Ovary (tissue), 7 donors: ENCODE measurements at regions not wholly inside any gene's neighbourhood (a gene's known extent, or its start where the extent isn't known, plus 50 kb on each side); places are given as distances from the start of the nearest gene placed in this dataset.
"Not testable (repeated sequence)": the region's sequence is repeated elsewhere in the genome, so short reads cannot be mapped to it uniquely, and the experiment has no call there.

Experiments used
- DNase-seq, 5 donors: peaks; one replicate each; pipeline ENCODE4 v3.0.0-alpha.2; 2019 to 2020
- H3K27ac ChIP-seq, 2 donors: fragments of 200-600 bp; one replicate each; pipeline versions ENCODE4 v1.5.1 to v1.8.0; 2019 to 2022
- H3K27me3 ChIP-seq: fragments of 200-600 bp; one replicate; pipeline ENCODE4 v1.8.0; 2022
- H3K36me3 ChIP-seq: fragments of 200-600 bp; sonication (generic); one replicate; pipeline ENCODE4 v1.5.1; 2019
- H3K4me1 ChIP-seq: one replicate; pipeline ENCODE4 v1.8.1; 2013; ENCODE audit warnings: mild to moderate bottlenecking, moderate library complexity; ENCODE audit not compliant: insufficient read depth
- H3K4me3 ChIP-seq: fragments of 200-600 bp; sonication (generic); one replicate; pipeline ENCODE4 v1.5.1; 2017
- H3K9me3 ChIP-seq, 2 donors: fragments of 200-600 bp in 1 of 2; sonication (generic) in 1 of 2; one replicate each; pipeline versions ENCODE4 v1.5.1 to v1.8.1; 2013 to 2019; ENCODE audit warnings: mild to moderate bottlenecking in 1 of 2, moderate library complexity in 1 of 2
- EP300 ChIP-seq: sonication (generic); formaldehyde crosslinking; IDR thresholded peaks from one replicate; pipeline ENCODE4 v1.6.1; 2017; ENCODE audit warnings: antibody characterized with exemption
- POLR2A ChIP-seq: fragments of 450-650 bp; IDR thresholded peaks from one replicate; pipeline ENCODE4 v1.6.1; 2017; ENCODE audit warnings: antibody characterized with exemption, mild to moderate bottlenecking, moderate library complexity
- WGBS, 3 donors: extraction: QIAGEN DNeasy Blood & Tissue Kit in 1 of 3; methylation state at CpG; one replicate each; pipeline versions ENCODE4 v1.1.5 to v1.1.7; 2013 to 2017; 5-methylcytosine and 5-hydroxymethylcytosine counted together
- intact Hi-C, 4 donors: fragments of 100-400 bp; cut with DNase I; formaldehyde crosslinking; loops; one replicate each; pipeline versions ENCODE4 v1.11.0 to v1.15.1; 2022 to 2023
- TF ChIP-seq, protein P1 (sequence below), 3 donors: fragments of 450-650 bp in 2 of 3; fragments of 200-600 bp in 1 of 3; IDR thresholded peaks; one replicate each; pipeline versions ENCODE4 v1.5.1 to v1.8.0; 2016 to 2022; ENCODE audit warnings: antibody characterized with exemption in 3 of 3, mild to moderate bottlenecking in 1 of 3
- donor health status: DM: no; HTN: no; CAD: no; lungs with moderate emphysema.
- donor health status: DM: no; HTN: no; CAD: no.
- donor health status: Bipolar disorder and iron deficiency.
- donor health status: DM: no; HTN: no; CAD: no.
- donor health status: DM: yes; HTN: yes; CAD: no.

DNA sequence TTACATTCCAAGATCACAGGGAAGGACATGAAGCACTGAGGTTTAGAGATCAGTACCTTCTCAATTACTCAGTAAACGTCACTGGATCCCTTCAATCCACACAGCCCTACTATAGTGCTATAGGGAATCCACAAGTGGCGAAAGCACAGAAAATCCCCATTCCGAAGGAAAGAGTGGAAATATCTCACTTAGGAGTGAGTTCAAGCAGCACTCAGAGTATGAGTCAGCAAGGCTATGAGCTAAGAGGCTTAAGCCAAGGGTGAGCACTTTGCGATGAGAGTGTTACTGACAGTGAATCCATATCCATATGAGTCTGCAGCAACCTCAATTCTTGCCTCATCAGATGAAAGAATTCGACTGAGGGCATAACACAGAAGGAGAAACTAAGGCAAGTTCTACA, 165.1 kb downstream of the VSIG4 start:
- Histone ChIP-seq H3K36me3 (no peaks in the 10 kb centered on the region), H3K27me3 (no peaks in the 10 kb centered on the region), H3K27ac (no peak overlapping the region), H3K4me1 (no peaks in the 10 kb centered on the region), H3K4me3 (no peak overlapping the region), H3K9me3 (no peaks in the 10 kb centered on the region)
- TF ChIP-seq, protein P1, sequence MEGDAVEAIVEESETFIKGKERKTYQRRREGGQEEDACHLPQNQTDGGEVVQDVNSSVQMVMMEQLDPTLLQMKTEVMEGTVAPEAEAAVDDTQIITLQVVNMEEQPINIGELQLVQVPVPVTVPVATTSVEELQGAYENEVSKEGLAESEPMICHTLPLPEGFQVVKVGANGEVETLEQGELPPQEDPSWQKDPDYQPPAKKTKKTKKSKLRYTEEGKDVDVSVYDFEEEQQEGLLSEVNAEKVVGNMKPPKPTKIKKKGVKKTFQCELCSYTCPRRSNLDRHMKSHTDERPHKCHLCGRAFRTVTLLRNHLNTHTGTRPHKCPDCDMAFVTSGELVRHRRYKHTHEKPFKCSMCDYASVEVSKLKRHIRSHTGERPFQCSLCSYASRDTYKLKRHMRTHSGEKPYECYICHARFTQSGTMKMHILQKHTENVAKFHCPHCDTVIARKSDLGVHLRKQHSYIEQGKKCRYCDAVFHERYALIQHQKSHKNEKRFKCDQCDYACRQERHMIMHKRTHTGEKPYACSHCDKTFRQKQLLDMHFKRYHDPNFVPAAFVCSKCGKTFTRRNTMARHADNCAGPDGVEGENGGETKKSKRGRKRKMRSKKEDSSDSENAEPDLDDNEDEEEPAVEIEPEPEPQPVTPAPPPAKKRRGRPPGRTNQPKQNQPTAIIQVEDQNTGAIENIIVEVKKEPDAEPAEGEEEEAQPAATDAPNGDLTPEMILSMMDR (IDR thresholded peaks at IDR 0.05) = no peak
- TF ChIP-seq POLR2A (no peak), EP300 (no peak)
- no peak for DNase-seq
- intact Hi-C loops = loop anchor here in 1 of 4 donors (10.0 kb wide), 1 partner anchor 1480 kb away; the partner anchor contains the start of gene MTMR8
- WGBS, 3 donors = 65 to 76% (median 71%) methylated on average over 5 of the region's 5 CpGs

DNA sequence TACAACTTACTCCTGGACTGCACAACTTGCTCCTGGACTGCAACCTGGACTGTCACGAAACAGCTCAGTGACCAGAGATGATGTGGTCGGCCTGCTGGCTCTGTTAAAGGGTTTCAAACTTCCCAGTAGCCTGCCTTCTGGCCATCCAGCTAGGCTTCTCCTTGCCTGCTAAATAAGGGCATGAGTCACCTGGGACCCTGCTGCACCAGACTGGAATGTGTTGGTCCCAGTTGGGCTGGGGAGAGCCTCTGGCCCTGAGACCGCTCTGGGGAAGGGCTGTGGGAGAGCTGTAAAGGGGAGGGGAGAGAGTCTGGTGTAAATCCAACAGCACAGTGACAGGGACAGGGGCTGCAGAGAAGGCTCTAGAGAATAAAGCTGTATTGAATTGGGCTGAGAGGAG, 165.8 kb downstream of the VSIG4 start:
- intact Hi-C loops = loop anchor here in 1 of 4 donors (10.0 kb wide), 1 partner anchor 1479 kb away; the partner anchor contains the start of gene MTMR8
- Histone ChIP-seq H3K4me3 (no peak overlapping the region), H3K27ac (no peak overlapping the region), H3K36me3 (no peaks in the 10 kb centered on the region), H3K27me3 (no peaks in the 10 kb centered on the region), H3K4me1 (no peaks in the 10 kb centered on the region), H3K9me3 (no peaks in the 10 kb centered on the region)
- TF ChIP-seq, protein P1 (IDR thresholded peaks at IDR 0.05) = no peak
- no peak for TF ChIP-seq POLR2A
- TF ChIP-seq EP300 = no peak
- WGBS, 3 donors = 37 to 54% (median 47%) methylated on average over 3 of the region's 3 CpGs
- DNase-seq = no peak

DNA sequence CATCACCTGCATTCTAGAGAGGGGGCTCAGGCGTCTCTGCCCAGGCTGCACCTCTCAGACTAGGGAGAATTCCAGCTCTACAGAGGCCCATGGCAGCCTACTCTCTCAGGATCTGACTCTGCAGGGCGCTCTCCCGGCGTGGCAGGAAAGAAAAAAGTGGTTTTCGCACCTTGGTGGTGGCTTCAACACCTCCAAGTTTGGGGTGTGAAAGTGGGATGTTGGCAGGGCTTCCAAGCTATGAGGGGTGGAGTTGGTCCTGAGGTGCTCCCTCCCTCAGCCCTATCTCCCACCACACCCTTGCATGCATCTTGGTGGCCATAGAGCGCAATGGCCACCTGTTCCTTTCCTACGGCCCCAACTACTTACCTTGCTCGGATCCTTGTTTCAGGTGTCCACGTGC, 166.5 kb downstream of the VSIG4 start:
- no peak for DNase-seq
- Histone ChIP-seq H3K36me3 (no peaks in the 10 kb centered on the region), H3K9me3 (no peaks in the 10 kb centered on the region), H3K4me3 (no peak overlapping the region), H3K27ac (no peak overlapping the region), H3K27me3 (no peaks in the 10 kb centered on the region), H3K4me1 (no peaks in the 10 kb centered on the region)
- intact Hi-C loops = loop anchor here in 1 of 4 donors (10.0 kb wide), 1 partner anchor 1479 kb away; the partner anchor contains the start of gene MTMR8
- 71 to 78% (median 73%) methylated on average over 9 of the region's 9 CpGs for WGBS, 3 donors
- TF ChIP-seq, protein P1 (IDR thresholded peaks at IDR 0.05) = no peak
- TF ChIP-seq EP300 (no peak), POLR2A (no peak)

DNA sequence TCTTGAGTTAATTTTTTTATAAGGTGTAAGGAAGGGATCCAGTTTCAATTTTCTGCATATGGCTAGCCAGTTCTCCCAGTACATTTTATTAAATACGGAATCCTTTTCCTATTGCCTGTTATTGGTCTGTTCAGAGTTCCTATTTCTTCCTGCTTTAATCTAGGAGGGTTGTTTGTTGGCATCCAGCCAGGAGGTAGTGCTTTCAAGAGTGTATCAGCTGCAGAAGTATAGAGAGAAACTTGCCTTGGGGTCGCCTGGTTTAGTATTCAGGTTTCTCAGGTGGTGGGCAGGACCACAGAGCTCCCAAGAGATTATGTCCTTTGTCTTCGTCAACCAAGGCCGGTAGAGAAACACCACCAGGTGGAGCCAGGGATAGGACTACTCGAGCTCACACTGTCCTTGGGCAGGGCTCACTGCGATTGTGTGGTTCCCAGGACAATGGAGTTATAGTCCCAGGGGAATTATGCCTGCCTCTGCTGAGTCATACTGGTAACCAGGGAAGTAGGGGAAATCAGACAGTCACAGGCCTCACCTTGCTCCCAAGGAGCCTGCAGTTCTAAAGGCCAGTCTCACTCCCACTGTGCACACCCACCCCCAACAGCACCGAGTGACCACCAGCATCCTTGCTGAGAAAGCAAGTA, 168.1 kb downstream of the VSIG4 start:
- Histone ChIP-seq H3K27me3 (no peaks in the 10 kb centered on the region), H3K9me3 (no peaks in the 10 kb centered on the region), H3K4me1 (no peaks in the 10 kb centered on the region), H3K4me3 (no peak overlapping the region), H3K27ac (no peak overlapping the region), H3K36me3 (no peaks in the 10 kb centered on the region)
- intact Hi-C loops = loop anchor here in 1 of 4 donors (10.0 kb wide), 1 partner anchor 1477 kb away; the partner anchor contains the start of gene MTMR8
- 48 to 64% (median 48%) methylated on average over 7 of the region's 7 CpGs for WGBS, 3 donors
- DNase-seq = no peak
- TF ChIP-seq, protein P1 (IDR thresholded peaks at IDR 0.05) = no peak
- no peak for TF ChIP-seq EP300
- no peak for TF ChIP-seq POLR2A

DNA sequence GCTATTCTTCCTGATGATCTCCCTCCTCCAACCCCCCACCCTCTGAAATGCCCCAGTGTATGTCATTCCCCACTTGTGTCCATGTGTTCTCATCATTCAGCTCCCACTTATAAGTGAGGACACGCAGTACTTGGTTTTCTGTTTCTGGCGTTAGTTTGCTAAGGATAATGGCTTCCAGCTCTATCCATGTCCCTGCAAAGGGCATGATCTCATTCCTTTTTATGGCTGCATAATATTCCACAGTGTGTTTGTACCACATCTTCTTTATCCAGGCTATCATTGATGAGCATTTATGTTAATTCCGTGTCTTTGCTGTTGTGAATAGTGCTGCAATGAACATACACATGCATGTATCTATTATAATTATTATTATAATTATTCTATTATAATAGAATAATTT, 169.3 kb downstream of the VSIG4 start:
- not testable (repeated sequence) for H3K27ac ChIP-seq, DNase-seq, H3K36me3 ChIP-seq, H3K4me1 ChIP-seq, H3K4me3 ChIP-seq, H3K27me3 ChIP-seq, H3K9me3 ChIP-seq
- 75 to 80% (median 76%) methylated on average over 3 of the region's 3 CpGs for WGBS, 3 donors
- intact Hi-C loops = loop anchor here in 1 of 4 donors (10.0 kb wide), 1 partner anchor 1476 kb away; the partner anchor contains the start of gene MTMR8
